Esophagus (tissue), 2 donors: ENCODE measurements at regions not wholly inside any gene's neighbourhood (a gene's known extent, or its start where the extent isn't known, plus 50 kb on each side); places are given as distances from the start of the nearest gene placed in this dataset.

Experiments
- H3K27ac ChIP-seq, 2 donors: one replicate each; pipeline ENCODE4 v1.5.1; 2013; ENCODE audit warnings: low read depth in 2 of 2, mild to moderate bottlenecking in 2 of 2, inconsistent platforms in 1 of 2, low read length in 1 of 2, moderate library complexity in 1 of 2
- H3K27me3 ChIP-seq, 2 donors: one replicate each; pipeline ENCODE4 v1.6.1; 2013; ENCODE audit warnings: low read length in 2 of 2, control low read depth in 1 of 2, mild to moderate bottlenecking in 1 of 2; ENCODE audit not compliant: insufficient read depth in 2 of 2, control insufficient read depth in 1 of 2
- H3K36me3 ChIP-seq, 2 donors: one replicate each; pipeline ENCODE4 v1.6.1; 2013; ENCODE audit warnings: low read length in 1 of 2; ENCODE audit not compliant: control insufficient read depth in 2 of 2, insufficient read depth in 2 of 2
- H3K4me1 ChIP-seq, 2 donors: one replicate each; pipeline ENCODE4 v1.6.1; 2013; ENCODE audit warnings: low read length in 1 of 2; ENCODE audit not compliant: control insufficient read depth in 2 of 2, insufficient read depth in 2 of 2
- H3K4me3 ChIP-seq, 2 donors: one replicate each; pipeline ENCODE4 v1.5.1; 2013; ENCODE audit warnings: low read length in 2 of 2, mild to moderate bottlenecking in 2 of 2, low read depth in 1 of 2, moderate library complexity in 1 of 2
- H3K9me3 ChIP-seq, 2 donors: one replicate each; pipeline ENCODE4 v1.6.1; 2013; ENCODE audit warnings: mild to moderate bottlenecking in 2 of 2, low read depth in 1 of 2, low read length in 1 of 2, moderate library complexity in 1 of 2; ENCODE audit not compliant: control insufficient read depth in 2 of 2, insufficient read depth in 1 of 2
- WGBS, 2 donors: extraction: QIAGEN DNeasy Blood & Tissue Kit; methylation state at CpG; one replicate each; pipeline ENCODE4 v1.1.7; 2013; 5-methylcytosine and 5-hydroxymethylcytosine counted together
- donor health status: healthy with polysubstance abuse.
- donor health status: Bipolar disorder and iron deficiency.

DNA sequence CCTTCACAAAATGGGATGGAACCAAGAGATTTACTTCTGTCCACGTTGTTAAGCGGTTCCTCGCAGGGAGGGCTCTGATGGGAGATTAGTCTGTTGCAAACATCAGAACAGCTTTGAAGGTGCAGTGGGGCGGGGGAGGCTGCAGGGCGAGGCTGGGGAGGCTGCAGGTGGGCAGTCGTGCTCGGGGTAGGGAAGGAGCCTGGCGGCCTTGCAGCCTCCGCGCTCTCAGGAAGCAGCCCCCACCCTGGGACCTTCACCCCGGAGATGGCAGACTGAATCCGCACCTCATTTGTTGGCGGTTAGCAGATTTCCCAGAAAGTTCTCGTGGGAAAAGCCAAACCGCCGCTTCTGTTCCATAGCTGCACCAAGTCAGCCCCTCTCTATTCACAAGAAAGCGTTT lies 237.3 kb downstream of the BRD1 start:
- Histone ChIP-seq H3K36me3 (peaks cover 0 to 2% of the 10 kb centered on the region in 2 donors), H3K27ac (no peak overlapping the region)
- 84 to 88% methylated on average over 17 of the region's 17 CpGs for WGBS, 2 donors

DNA sequence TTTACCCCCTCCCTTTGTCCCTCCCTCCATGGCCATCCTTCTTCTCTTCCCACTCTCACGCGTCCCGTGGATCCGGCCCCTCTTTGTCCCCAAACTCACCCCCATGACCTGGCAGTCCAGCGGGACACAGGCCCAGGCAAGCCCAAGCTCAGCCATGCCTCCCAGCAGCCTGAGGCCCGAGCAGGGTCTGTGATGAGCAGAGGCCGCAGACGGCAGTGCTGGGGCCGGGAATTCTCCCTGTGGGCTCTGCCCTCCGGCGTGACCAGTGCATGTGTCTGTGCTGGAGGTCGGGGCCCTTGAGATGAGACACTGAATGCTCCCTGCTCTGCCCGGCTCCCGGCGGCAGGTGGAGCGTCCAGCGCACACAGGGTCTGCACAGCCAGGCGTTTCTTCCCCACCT lies 237.9 kb downstream of the BRD1 start:
- H3K4me3 ChIP-seq: no peak overlapping the region
- no peaks in the 10 kb centered on the region for H3K36me3 ChIP-seq
- H3K9me3 ChIP-seq: peaks cover 0 to 2% of the 10 kb centered on the region in 2 donors
- H3K27ac ChIP-seq: no peak overlapping the region
- 86 to 87% methylated on average over 18 of the region's 18 CpGs for WGBS, 2 donors
- H3K4me1 ChIP-seq: peaks cover 0 to 2% of the 10 kb centered on the region in 2 donors
- no peaks in the 10 kb centered on the region for H3K27me3 ChIP-seq

More for the DNA sequence above, 237.3 kb downstream of the BRD1 start:
- Histone ChIP-seq H3K4me1 (peaks cover 0 to 2% of the 10 kb centered on the region in 2 donors), H3K9me3 (peaks cover 0 to 2% of the 10 kb centered on the region in 2 donors), H3K4me3 (no peak overlapping the region), H3K27me3 (no peaks in the 10 kb centered on the region)

GRCh38 chr22:49589301-49589700 lies 238.4 kb downstream of the BRD1 start:
- Histone ChIP-seq H3K36me3 (no peaks in the 10 kb centered on the region), H3K9me3 (peaks cover 0 to 2% of the 10 kb centered on the region in 2 donors), H3K27ac (no peak overlapping the region), H3K4me3 (no peak overlapping the region), H3K4me1 (peaks cover 0 to 2% of the 10 kb centered on the region in 2 donors), H3K27me3 (no peaks in the 10 kb centered on the region)
- 91 to 92% methylated on average over 14 of the region's 14 CpGs for WGBS, 2 donors

DNA sequence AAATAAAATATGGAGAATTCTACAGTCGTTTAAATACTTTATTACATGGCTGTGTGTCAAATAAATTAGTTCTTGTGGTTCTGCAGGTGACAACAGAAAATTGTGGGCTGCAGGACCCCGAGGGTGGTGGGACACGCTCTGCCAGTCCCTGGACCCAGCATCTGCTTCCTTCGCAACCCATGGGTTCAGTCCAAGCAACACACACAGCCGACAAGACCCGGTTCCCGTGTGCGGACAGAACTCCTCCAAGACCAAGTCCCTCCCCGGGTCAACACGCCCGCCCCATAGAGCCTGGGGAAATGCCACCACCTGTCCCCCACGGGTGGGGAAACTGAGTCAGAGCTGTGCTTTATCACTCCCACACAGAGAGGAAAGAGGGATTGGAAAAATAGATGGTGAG lies 238.9 kb downstream of the BRD1 start:
- Histone ChIP-seq H3K9me3 (peaks cover 0 to 2% of the 10 kb centered on the region in 2 donors), H3K27ac (no peak overlapping the region), H3K36me3 (no peaks in the 10 kb centered on the region), H3K27me3 (no peaks in the 10 kb centered on the region), H3K4me3 (no peak overlapping the region), H3K4me1 (peaks cover 0 to 2% of the 10 kb centered on the region in 2 donors)
- WGBS, 2 donors: 76% methylated on average over 12 of the region's 12 CpGs

- H3K4me3 ChIP-seq: no peak overlapping the region
- no peak overlapping the region for H3K27ac ChIP-seq
- 65 to 66% methylated on average over 13 of the region's 13 CpGs for WGBS, 2 donors
- H3K27me3 ChIP-seq: no peaks in the 10 kb centered on the region
- H3K36me3 ChIP-seq: no peaks in the 10 kb centered on the region
- H3K4me1 ChIP-seq: no peaks in the 10 kb centered on the region
- peaks cover 0 to 2% of the 10 kb centered on the region in 2 donors for H3K9me3 ChIP-seq
These were observed 239.7 kb downstream of the BRD1 start for GRCh38 chr22:49587987-49588386.

GRCh38 chr22:49587421-49587820 lies 240.3 kb downstream of the BRD1 start:
- 83 to 89% methylated on average over 13 of the region's 13 CpGs for WGBS, 2 donors

GRCh38 chr22:49586873-49587272 lies 240.8 kb downstream of the BRD1 start:
- H3K9me3 ChIP-seq: peaks cover 0 to 2% of the 10 kb centered on the region in 2 donors
- no peaks in the 10 kb centered on the region for H3K36me3 ChIP-seq
- H3K27ac ChIP-seq: no peak overlapping the region
- 75 to 78% methylated on average over 12 of the region's 12 CpGs for WGBS, 2 donors
- no peak overlapping the region for H3K4me3 ChIP-seq
- no peaks in the 10 kb centered on the region for H3K27me3 ChIP-seq
- H3K4me1 ChIP-seq: no peaks in the 10 kb centered on the region

More at GRCh38 chr22:49587421-49587820, 240.3 kb downstream of the BRD1 start:
- no peak overlapping the region for H3K27ac ChIP-seq
- peaks cover 0 to 2% of the 10 kb centered on the region in 2 donors for H3K9me3 ChIP-seq
- no peaks in the 10 kb centered on the region for H3K4me1 ChIP-seq
- H3K36me3 ChIP-seq: no peaks in the 10 kb centered on the region
- H3K4me3 ChIP-seq: no peak overlapping the region
- no peaks in the 10 kb centered on the region for H3K27me3 ChIP-seq

DNA sequence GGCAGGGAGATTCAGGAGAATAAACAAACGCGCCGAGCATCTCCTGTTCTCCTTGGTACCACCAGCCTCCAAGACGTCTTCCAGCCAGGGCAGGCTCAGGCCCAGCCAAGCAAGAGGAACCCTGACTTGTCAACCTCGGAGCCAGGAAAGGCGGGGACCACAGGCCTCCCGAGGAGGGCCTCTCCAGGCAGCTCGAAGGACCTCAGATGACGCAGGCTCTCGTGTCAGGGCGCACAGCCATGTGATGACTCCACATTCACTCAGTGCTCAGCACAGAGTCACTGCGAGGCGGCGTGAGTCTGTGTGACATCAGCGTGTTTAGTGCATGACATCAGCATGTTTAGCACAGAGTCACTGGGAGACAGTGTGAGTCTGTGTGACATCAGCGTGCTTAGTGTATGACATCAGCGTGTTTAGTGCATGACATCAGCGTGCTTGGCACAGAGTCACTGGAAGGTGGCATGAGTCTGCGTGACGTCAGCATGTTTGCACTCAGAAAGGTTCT lies 241.4 kb downstream of the BRD1 start:
- Histone ChIP-seq H3K36me3 (no peaks in the 10 kb centered on the region), H3K4me1 (no peaks in the 10 kb centered on the region), H3K9me3 (peaks cover 0 to 2% of the 10 kb centered on the region in 2 donors), H3K4me3 (no peak overlapping the region), H3K27me3 (no peaks in the 10 kb centered on the region), H3K27ac (no peak overlapping the region)
- WGBS, 2 donors: 74 to 76% methylated on average over 20 of the region's 20 CpGs

DNA sequence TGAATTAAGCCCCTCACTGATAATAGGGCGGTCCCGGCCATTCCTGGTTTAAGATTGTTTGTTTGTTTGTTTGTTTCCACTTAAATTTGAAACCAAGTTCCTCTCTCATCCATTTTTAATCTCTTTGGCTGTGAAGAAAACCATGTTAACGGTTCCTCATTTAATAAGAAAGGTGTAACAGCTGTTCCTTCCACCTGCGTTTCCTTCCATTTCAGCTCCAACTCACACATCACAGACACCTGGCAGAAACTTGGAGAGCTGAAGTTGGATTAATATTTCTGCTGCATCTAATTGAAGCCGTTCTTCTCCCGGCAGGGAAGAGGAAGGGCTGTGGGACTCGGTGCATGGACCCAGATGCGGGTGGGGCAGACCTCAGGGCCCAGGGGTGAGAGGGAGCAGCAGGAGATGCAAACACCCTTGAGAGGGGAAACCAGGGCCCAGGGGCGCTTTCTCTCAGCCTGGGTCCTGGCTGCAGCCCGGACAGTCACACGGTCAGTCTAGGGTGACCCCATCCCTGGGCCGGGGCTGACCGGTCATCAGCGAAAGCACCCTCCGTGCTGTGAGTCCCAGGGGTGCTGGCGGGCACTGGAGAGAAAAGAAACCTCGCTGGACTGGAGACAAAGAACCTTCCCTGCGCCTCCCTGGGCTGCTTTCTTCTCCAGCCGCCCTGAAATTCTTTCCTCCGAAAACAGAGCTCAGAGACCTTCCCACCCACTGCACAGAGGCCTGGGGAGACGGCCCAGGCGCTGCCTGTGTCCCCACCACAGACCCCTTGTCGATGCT lies 242.0 kb downstream of the BRD1 start:
- H3K27ac ChIP-seq: no peak overlapping the region
- no peaks in the 10 kb centered on the region for H3K4me1 ChIP-seq
- no peak overlapping the region for H3K4me3 ChIP-seq
- H3K27me3 ChIP-seq: no peaks in the 10 kb centered on the region
- peaks cover 0 to 5% of the 10 kb centered on the region in 2 donors for H3K9me3 ChIP-seq
- WGBS, 2 donors: 75 to 82% methylated on average over 23 of the region's 23 CpGs
- no peaks in the 10 kb centered on the region for H3K36me3 ChIP-seq
